Endothelial cell of umbilical vein (primary cell): ENCODE measurements at regions not wholly inside any gene's neighbourhood (a gene's known extent, or its start where the extent isn't known, plus 50 kb on each side); places are given as distances from the start of the nearest gene placed in this dataset.

Experiments used
- BruUV-seq: library from RNA; stranded (reverse); fragments of 400-500 nt; replicated peaks from 2 replicates; lab custom pipeline; 2021; lab: Mats Ljungman, UMichigan
- CTCF ChIA-PET: fragments of 300-600, 350-600 bp; sonication (Branson Sonifier 250); formaldehyde crosslinking; loops from one replicate; lab custom pipeline; 2021; ENCODE audit warnings: antibody characterized with exemption, inconsistent platforms; lab: Charles Lee
- POLR2A ChIA-PET: fragments of 300-600, 350-600 bp; sonication (Branson Sonifier 250); formaldehyde crosslinking; loops from one replicate; lab custom pipeline; 2021; ENCODE audit warnings: antibody characterized with exemption, inconsistent platforms; lab: Charles Lee
- DNase-seq: peaks from one replicate; pipeline ENCODE4 v3.0.0-alpha.2; 2011; ENCODE audit warnings: low read depth, low spot score
- FAIRE-seq: peaks from 2 replicates; lab custom pipeline; 2011; peaks lifted over from hg19 to GRCh38; lab: Jason Lieb, UNC
- H2AFZ ChIP-seq: 2 replicates; pipeline ENCODE4 v1.6.0; 2012; ENCODE audit warnings: low read depth, low read length, control low read depth, inconsistent platforms
- H3K27ac ChIP-seq: 2 replicates; pipeline ENCODE4 v1.5.1; 2011; ENCODE audit warnings: low read depth, mild to moderate bottlenecking, control low read depth, low read length, moderate library complexity; ENCODE audit not compliant: insufficient read depth
- H3K27me3 ChIP-seq, 2 experiments: 2 replicates each; pipeline versions ENCODE4 v1.6.0 to v1.6.1; 2011; ENCODE audit warnings: low read length in 2 of 2, mixed read lengths in 1 of 2; ENCODE audit not compliant: control insufficient read depth in 2 of 2, insufficient read depth in 2 of 2
- H3K36me3 ChIP-seq, 2 experiments: 2 replicates in 1 of 2; 3 replicates in 1 of 2; pipeline ENCODE4 v1.5.1; 2011; ENCODE audit warnings: low read length in 2 of 2, mild to moderate bottlenecking in 1 of 2, moderate library complexity in 1 of 2; ENCODE audit not compliant: control insufficient read depth in 2 of 2, insufficient read depth in 2 of 2; ENCODE audit errors: extremely low read depth in 1 of 2
- H3K4me1 ChIP-seq: 3 replicates; pipeline ENCODE4 v1.5.1; 2011; ENCODE audit warnings: mild to moderate bottlenecking, low read length; ENCODE audit not compliant: control insufficient read depth, insufficient read depth; ENCODE audit errors: extremely low read depth
- H3K4me2 ChIP-seq: 2 replicates; pipeline ENCODE4 v1.6.1; 2011; ENCODE audit warnings: low read length, control low read depth, mixed read lengths; ENCODE audit not compliant: insufficient read depth
- H3K4me3 ChIP-seq, 3 experiments: fragments of 200-600 bp in 1 of 3; sonication (generic), shearing (Covaris generic) in 1 of 3; replicated peaks in 1 of 3; 2 replicates each; pipeline ENCODE4 v1.5.1; 2011 to 2016; ENCODE audit warnings: control low read depth in 3 of 3, low read length in 3 of 3, mild to moderate bottlenecking in 2 of 3, inconsistent platforms in 1 of 3, low read depth in 1 of 3, moderate library complexity in 1 of 3; ENCODE audit not compliant: insufficient read depth in 1 of 3
- H3K79me2 ChIP-seq: 2 replicates; pipeline ENCODE4 v1.6.0; 2012; ENCODE audit warnings: low read length, inconsistent platforms; ENCODE audit not compliant: control insufficient read depth, insufficient read depth
- H3K9ac ChIP-seq: replicated peaks from 2 replicates; pipeline ENCODE3; 2011; ENCODE audit warnings: low read length, control low read depth; ENCODE audit not compliant: insufficient read depth; ENCODE audit errors: extremely low read depth
- H3K9me1 ChIP-seq: replicated peaks from 3 replicates; pipeline ENCODE4 v1.6.0; 2011; ENCODE audit warnings: mild to moderate bottlenecking, low read length; ENCODE audit not compliant: control insufficient read depth, insufficient read depth; ENCODE audit errors: extremely low read depth
- H3K9me3 ChIP-seq: replicated peaks from 2 replicates; pipeline ENCODE4 v1.5.1; 2012; ENCODE audit warnings: low read length, inconsistent platforms; ENCODE audit not compliant: control insufficient read depth, insufficient read depth
- H4K20me1 ChIP-seq: replicated peaks from 2 replicates; pipeline ENCODE3; 2011; ENCODE audit warnings: mild to moderate bottlenecking, low read length; ENCODE audit not compliant: control insufficient read depth, insufficient read depth; ENCODE audit errors: extremely low read depth
- CTCF ChIP-seq, 2 donors: IDR thresholded peaks; 1 replicate in 1 of 2; 2 replicates in 1 of 2; pipeline ENCODE4 v1.5.1; 2011; ENCODE audit warnings: low read length in 2 of 2, mild to moderate bottlenecking in 2 of 2, moderate library complexity in 2 of 2, control low read depth in 1 of 2, inconsistent platforms in 1 of 2, low read depth in 1 of 2; ENCODE audit not compliant: insufficient read depth in 1 of 2; ENCODE audit errors: extremely low read depth in 1 of 2
- FOS ChIP-seq: IDR thresholded peaks from 2 replicates; pipeline ENCODE4 v1.6.1; 2011; ENCODE audit warnings: mild to moderate bottlenecking, low read length, moderate library complexity, borderline replicate concordance; ENCODE audit not compliant: insufficient read depth
- GATA2 ChIP-seq: IDR thresholded peaks from 2 replicates; pipeline ENCODE4 v1.7.0; 2011; ENCODE audit warnings: low read depth, mild to moderate bottlenecking, moderate library complexity, mixed read lengths, low read length; ENCODE audit not compliant: insufficient read length, insufficient read depth
- JUN ChIP-seq: IDR thresholded peaks from 2 replicates; pipeline ENCODE4 v1.6.1; 2011; ENCODE audit warnings: borderline replicate concordance, low read depth; ENCODE audit not compliant: insufficient read length, insufficient read depth
- MAX ChIP-seq: IDR thresholded peaks from 2 replicates; pipeline ENCODE4 v1.6.1; 2011; ENCODE audit not compliant: insufficient read depth, insufficient read length
- MYC ChIP-seq: IDR thresholded peaks from one replicate; pipeline ENCODE4 v1.6.1; 2011; ENCODE audit warnings: mild to moderate bottlenecking, low read depth, low read length
- POLR2A ChIP-seq: IDR thresholded peaks from 2 replicates; pipeline ENCODE4 v1.6.1; 2012; ENCODE audit warnings: low read depth, mild to moderate bottlenecking, control low read depth, low read length
- dilution Hi-C: fragments of 300-500 bp; cut with MboI; formaldehyde crosslinking; loops from one replicate; pipeline ENCODE4 v1.15.0; 2019; ENCODE audit warnings: low sequenced_read_pairs; ENCODE audit not compliant: extremely low pct_ligation_motif_present
- intact Hi-C: fragments of 100-400 bp; cut with micrococcal nuclease; formaldehyde crosslinking; loops from one replicate; pipeline ENCODE4 v1.10.0; 2022

DNA sequence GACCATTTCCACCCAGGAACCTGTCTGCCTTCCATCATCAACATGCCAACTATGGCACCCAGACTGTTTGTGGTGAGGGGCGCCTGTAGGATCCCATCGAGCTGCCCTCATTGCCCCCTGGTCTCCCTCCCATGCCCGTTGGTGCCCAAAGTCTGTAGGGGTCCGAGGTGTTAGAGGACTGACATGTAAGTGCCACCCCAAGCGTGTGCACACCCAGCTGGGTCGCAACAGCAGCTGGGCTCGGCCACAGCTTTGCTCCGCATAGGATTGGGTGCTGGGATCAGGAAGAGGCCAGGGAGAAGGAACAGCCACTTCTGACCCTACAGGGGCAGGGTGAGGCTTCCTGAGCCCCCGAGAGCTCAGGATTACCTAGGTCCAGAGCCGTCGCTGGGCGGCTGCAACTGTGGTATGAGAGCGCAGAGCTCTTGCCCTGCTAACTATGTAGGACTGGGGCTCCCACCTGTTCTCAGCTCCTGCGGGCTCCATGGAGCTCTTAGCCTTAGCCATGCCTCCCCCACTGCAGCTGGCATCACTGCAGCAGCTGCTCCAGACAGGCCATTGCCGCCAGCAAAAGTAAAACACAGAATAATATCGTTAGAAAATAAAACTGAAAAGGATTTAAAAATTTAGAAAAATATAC, 1160.3 kb downstream of the FSTL5 start:
- POLR2A ChIA-PET = no interaction called here
- no peaks in the 10 kb centered on the region for H3K9me1 ChIP-seq
- BruUV-seq = no TSS peak
- H3K4me2 ChIP-seq = no peak overlapping the region
- no peaks in the 10 kb centered on the region for H3K36me3 ChIP-seq
- CTCF ChIA-PET = no interaction called here
- DNase-seq (no peak), FAIRE-seq (no peak)
- no peak overlapping the region for H2AFZ ChIP-seq
- no peak overlapping the region for H3K9ac ChIP-seq
- no peaks in the 10 kb centered on the region for H3K4me1 ChIP-seq
- no peak overlapping the region for H3K4me3 ChIP-seq
- no peak overlapping the region for H3K27ac ChIP-seq
- TF ChIP-seq FOS (no peak), MAX (no peak), POLR2A (no peak)
- intact Hi-C loops = no loop called here
- no peaks in the 10 kb centered on the region for H3K79me2 ChIP-seq
- peaks cover 2% of the 10 kb centered on the region for H3K9me3 ChIP-seq
- dilution Hi-C loops = no loop called here
- H3K27me3 ChIP-seq = no peaks in the 10 kb centered on the region
- no peaks in the 10 kb centered on the region for H4K20me1 ChIP-seq

GRCh38 chr4:161005746-161006145, 1158.1 kb downstream of the FSTL5 start:
- no peaks in the 10 kb centered on the region for H3K4me1 ChIP-seq
- CTCF ChIA-PET = no interaction called here
- H3K27ac ChIP-seq = no peak overlapping the region
- H3K4me3 ChIP-seq = no peak overlapping the region
- no peaks in the 10 kb centered on the region for H3K79me2 ChIP-seq
- no peaks in the 10 kb centered on the region for H3K36me3 ChIP-seq
- no peaks in the 10 kb centered on the region for H3K27me3 ChIP-seq
- POLR2A ChIA-PET = no interaction called here
- peaks cover 2% of the 10 kb centered on the region for H3K9me3 ChIP-seq
- TF ChIP-seq GATA2 (no peak), CTCF (IDR thresholded peaks at IDR 0.05; ENCODE audit: extremely low read depth in 1 of 2, insufficient read depth in 1 of 2, low read depth in 1 of 2, low read length in 2 of 2) (no peak), MYC (no peak), JUN (no peak), FOS (no peak), MAX (no peak), POLR2A (no peak)
- no TSS peak for BruUV-seq
- FAIRE-seq (no peak), DNase-seq (no peak)
- no peak overlapping the region for H3K4me2 ChIP-seq
- H2AFZ ChIP-seq = no peak overlapping the region
- intact Hi-C loops = no loop called here
- dilution Hi-C loops = no loop called here
- H3K9me1 ChIP-seq = no peaks in the 10 kb centered on the region
- no peak overlapping the region for H3K9ac ChIP-seq
- H4K20me1 ChIP-seq = no peaks in the 10 kb centered on the region
